GM19025 (cell line): ENCODE measurements at regions not wholly inside any gene's neighbourhood (a gene's known extent, or its start where the extent isn't known, plus 50 kb on each side); places are given as distances from the start of the nearest gene placed in this dataset.

ENCODE experiments used
- ATAC-seq: cut with Tn5 transposase; IDR thresholded peaks from one replicate; pipeline ENCODE4 v1.9.1; 2021; ENCODE audit warnings: mild to moderate bottlenecking, low read depth, moderate library complexity; ENCODE audit not compliant: unreplicated experiment

DNA sequence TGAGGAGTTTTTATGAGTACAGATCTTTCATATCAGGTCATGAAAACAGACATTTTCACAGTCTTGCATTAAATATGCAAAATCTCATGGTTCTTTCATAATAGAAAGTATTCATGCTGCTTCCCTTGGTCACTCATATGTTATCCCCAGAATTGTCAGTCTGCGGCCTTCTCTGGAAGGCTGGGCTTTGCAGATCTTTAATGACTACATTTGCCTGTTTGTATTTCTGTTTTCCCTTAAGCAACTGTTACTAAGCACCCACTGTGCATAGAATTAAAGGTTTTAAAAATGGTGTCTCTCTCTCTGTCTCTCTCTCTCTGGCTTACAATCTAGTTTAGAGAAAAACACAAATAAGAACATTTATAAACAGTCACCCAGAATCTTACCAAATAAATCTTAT, 456.3 kb downstream of the RIT2 start:
- no peak for ATAC-seq

- ATAC-seq: no peak
Observed at GRCh38 chr18:42670860-42671259, 444.6 kb downstream of the RIT2 start.

GRCh38 chr18:42675810-42676209, 439.7 kb downstream of the RIT2 start:
- ATAC-seq: no peak

DNA sequence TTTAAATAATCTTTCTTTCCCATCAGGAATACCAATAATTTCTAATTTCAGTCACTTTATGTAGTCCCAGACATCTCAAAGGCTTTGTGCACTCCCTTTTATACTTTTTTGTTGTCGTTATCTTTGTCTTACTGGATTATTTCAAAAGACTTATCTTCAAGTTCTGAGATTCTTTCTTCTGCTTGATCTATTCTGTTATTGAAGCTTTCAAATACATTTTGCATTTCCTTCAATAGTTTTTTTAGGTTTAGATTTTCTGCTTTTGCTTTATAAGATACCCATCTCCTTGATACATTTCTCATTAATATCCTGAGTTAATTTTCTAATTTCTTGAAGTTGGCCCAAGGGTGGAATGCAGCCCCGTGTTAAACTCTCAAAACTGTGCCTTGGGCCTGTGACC, 432.4 kb downstream of the RIT2 start:
- no peak for ATAC-seq

DNA sequence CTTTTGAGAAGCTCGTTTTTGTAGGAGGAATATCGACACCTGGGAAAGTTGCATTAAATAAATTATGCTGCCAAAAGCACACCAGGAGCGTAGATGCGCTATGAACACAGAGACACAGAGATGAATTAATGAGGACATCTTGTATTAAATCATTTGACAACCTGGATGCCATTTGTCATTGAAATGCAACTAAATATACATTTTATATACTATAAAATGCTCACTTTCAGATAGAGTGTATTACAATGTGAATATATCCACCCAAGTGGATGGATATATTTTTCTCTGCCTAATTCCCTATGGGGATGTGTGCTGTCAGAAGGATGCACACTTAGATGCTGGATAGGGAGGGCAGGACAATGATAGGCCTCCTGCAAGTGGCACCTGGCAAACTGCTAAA, 426.2 kb downstream of the RIT2 start:
- ATAC-seq: no peak
